ENCODE measurements at regions not wholly inside any gene's neighbourhood (a gene's known extent, or its start where the extent isn't known, plus 50 kb on each side); places are given as distances from the start of the nearest gene placed in this dataset.
"Not testable (repeated sequence)": the region's sequence is repeated elsewhere in the genome, so short reads cannot be mapped to it uniquely, and the experiment has no call there.

- no peak for DNase-seq
These were observed 227.6 kb upstream of the WSB1 start for GRCh38 chr17:27066315-27066714.

DNA sequence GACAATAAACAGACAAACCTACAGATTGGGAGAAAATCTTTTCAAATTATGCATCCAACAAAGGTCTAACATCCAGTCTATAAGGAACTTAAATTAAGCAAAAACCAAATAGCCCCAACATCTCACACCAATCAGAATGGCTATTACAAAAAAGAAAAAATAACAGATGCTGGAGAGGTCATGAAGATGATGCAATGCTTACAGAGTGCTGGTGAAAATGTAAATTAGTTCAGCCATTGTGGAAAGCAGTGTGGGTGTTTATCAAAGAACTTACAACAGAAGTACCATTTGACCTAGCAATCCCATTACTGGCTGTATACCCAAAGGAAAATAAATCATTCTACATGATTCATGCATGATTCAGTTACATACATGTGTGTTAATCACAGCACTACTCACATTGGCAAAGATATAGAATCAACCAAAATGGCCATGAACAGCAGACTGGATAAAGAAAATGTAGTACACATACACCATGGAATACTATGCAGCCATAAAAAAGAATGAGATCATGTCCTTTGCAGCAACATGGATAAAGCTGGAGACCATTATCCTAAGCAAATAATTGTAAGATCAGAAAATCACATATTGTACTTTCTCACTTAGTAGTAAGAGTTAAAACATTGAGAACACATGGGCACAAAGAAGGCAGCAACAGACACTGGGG lies 223.9 kb upstream of the WSB1 start:
- DNase-seq: no peak

DNA sequence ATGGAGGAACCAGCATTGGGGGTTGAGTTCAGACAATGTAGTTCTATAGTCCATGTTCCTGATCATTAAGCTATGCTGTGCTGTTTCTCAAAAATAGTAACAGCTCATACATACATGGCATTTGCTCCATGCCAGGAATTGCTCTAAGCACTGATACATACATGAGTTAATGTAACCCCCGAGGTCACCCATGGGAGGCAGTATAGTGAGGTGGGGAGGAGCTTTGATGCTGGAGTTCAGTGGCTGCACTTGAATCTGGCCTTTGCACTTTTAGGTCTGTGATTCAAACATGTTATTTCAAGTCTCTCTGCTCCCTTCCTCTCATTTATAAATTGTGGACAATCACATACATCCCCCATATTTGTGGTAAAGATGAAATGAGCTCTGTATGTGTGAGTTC lies 223.1 kb upstream of the WSB1 start:
- no peak for DNase-seq

GRCh38 chr17:27072885-27073284 lies 221.0 kb upstream of the WSB1 start:
- no peak for DNase-seq

DNA sequence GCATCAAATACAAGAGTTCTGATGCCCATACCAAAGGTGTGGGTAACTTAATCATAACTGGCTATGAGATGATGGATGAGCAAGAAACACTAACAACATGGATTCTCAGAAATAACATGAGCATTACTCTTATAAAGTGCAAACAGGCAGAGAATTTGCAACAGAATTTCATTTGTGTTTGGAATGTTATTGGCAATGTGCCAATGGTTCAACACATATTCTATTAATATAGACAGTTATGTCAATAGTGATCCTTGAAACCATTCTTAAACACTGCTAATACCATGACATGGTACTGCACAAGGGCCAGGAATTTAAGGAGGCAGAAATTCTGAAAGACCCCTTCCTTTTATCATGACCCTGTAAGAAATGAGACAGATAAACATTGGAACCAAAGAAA lies 217.1 kb upstream of the WSB1 start:
- DNase-seq: no peak

GRCh38 chr17:27078296-27078695 lies 215.6 kb upstream of the WSB1 start:
- DNase-seq: no peak

DNA sequence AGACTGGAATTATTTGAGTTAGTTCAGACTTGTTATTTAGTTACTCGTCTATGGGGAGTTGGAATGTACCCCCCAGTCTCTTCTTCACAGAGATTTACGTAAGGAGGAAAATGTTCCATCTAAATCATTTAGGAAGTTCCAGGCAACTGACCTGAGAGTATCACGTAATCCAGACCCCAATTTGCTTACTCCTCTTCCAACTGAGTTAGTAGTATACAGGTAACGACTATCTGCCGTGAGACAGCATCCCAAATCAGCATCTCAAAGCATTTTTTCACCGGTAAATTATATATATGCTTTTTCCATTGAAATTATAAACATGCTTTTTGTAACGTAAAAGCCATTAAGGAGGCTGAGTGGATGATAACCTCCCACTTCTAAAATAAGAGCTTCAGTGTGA lies 214.3 kb upstream of the WSB1 start:
- no peak for DNase-seq

- no peak for DNase-seq
These were observed 212.8 kb upstream of the WSB1 start for GRCh38 chr17:27081002-27081638.

- DNase-seq: no peak
These were observed 211.7 kb upstream of the WSB1 start for GRCh38 chr17:27082023-27082774.

- DNase-seq: no peak
These were observed 211.1 kb upstream of the WSB1 start for GRCh38 chr17:27082775-27083154.

GRCh38 chr17:27083408-27084185 lies 210.3 kb upstream of the WSB1 start:
- no peak for DNase-seq

DNA sequence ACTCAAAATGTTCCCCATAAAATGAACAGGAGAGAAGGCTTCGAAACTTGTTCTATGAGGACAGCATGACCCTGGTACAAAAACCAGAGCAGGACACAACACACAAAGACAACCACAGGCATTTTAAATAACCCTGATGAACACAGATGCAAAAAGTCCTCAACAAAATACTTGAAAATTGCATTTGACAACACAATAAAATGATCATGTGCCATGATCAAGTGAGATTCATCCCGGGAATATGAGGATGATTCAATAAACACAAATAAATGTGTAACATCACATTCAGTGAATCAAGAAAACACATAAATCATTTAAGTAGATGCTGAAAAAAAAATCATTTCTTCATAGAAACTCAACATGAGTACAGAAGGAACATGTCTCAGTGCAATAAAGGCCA lies 208.4 kb upstream of the WSB1 start:
- no peak for DNase-seq

GRCh38 chr17:27086526-27086925 lies 207.4 kb upstream of the WSB1 start:
- no peak for DNase-seq

- DNase-seq: no peak
These were observed 205.8 kb upstream of the WSB1 start for GRCh38 chr17:27087935-27088766.

- DNase-seq: no peak
These were observed 205.2 kb upstream of the WSB1 start for GRCh38 chr17:27088767-27089078.

- DNase-seq: not testable (repeated sequence)
These were observed 204.6 kb upstream of the WSB1 start for GRCh38 chr17:27089079-27089928.

- no peak for DNase-seq
These were observed 204.0 kb upstream of the WSB1 start for GRCh38 chr17:27089929-27090247.

DNA sequence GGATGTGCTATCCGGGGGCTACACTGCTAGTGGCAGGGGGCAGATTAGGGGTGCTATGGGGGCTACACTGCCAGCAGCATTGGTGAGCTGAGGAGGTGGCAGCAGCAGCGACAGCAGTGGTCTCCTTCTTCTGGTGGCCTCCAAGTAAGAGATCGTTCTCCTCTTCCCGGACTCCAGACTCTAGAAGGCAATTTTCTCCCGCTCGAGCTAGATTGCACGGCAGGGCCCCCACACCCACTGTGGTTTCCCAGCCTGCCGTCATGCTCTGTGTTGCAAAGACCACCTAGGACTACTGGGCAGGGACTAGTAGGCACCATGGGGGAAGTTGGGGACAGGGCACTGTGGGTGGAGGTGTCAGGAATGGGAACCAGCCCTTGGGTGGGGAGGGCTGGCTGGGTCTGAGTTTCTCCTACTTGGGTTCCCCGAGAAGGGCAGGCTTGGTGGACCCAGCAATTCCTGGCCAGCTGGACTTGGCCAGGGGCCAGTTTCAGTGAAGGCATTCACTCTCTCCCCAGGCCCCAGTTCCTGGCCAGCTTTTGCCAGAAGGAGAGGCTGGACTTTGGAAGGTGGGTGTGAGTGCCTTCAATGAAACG lies 203.4 kb upstream of the WSB1 start:
- not testable (repeated sequence) for DNase-seq

GRCh38 chr17:27091043-27091497 lies 202.8 kb upstream of the WSB1 start:
- DNase-seq: no peak

DNA sequence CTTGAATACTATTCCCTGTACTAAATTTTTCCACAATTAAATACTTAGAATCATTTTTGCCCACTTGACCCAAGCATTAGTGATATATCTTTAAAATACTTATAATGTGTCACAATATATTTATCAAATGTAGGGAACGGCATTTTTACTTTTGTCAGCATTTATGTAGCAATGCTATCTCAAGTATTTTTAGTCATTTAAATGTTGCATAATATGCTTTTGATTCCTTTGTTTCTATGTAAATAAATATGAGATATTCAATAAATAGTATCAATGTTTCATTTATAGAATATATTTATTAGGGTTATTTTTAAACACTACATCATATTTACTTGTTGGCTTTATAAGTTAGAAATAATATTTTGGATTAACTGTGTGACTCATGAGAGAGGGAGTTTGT lies 199.7 kb upstream of the WSB1 start:
- DNase-seq: not testable (repeated sequence)

DNA sequence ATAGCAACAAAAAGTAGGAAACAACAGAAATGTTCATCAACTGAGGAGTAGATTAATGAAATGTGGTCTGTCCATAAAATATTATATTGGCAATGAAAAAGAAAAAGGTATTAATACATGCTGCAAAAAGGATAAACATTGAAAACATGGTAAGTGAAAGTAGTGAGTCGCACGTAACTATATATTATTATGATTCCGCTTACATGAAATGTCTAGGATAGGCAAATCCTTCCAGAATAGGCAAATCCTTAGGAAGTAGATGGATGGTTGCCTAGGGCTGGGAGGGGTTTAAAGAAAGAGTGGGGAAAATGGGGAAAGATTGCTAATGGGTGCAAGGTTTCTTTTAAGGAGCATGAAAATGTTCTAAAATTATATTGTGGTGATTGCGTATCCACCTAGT lies 198.1 kb upstream of the WSB1 start:
- DNase-seq: not testable (repeated sequence)

All from GDM1 (cell line).